H1 (cell line): ENCODE measurements at regions not wholly inside any gene's neighbourhood (a gene's known extent, or its start where the extent isn't known, plus 50 kb on each side); places are given as distances from the start of the nearest gene placed in this dataset.

Experiments used
- CTCF ChIA-PET: fragments of 300-600 bp; sonication (Branson Sonifier 250); formaldehyde crosslinking; loops from one replicate; lab custom pipeline; 2021; ENCODE audit not compliant: partially characterized antibody; lab: Charles Lee
- POLR2A ChIA-PET: fragments of 300-600 bp; sonication (Branson Sonifier 250); formaldehyde crosslinking; loops from one replicate; lab custom pipeline; 2021; ENCODE audit warnings: inconsistent platforms; ENCODE audit not compliant: partially characterized antibody; lab: Charles Lee
- DNase-seq, 2 experiments: peaks; one replicate each; pipeline versions ENCODE4 v3.0.0 to v3.0.0-alpha.2; 2010 to 2022; ENCODE audit warnings: low spot score in 2 of 2, low read depth in 1 of 2, mixed read lengths in 1 of 2
- FAIRE-seq: peaks from 2 replicates; lab custom pipeline; 2011; peaks lifted over from hg19 to GRCh38; lab: Jason Lieb, UNC
- H2AFZ ChIP-seq: 2 replicates; pipeline ENCODE4 v1.8.1; 2012; ENCODE audit warnings: low read length, inconsistent platforms
- H2AK5ac ChIP-seq: 2 replicates; pipeline ENCODE4 v1.6.1; 2013; ENCODE audit warnings: low read depth, low read length
- H2BK120ac ChIP-seq: replicated peaks from 2 replicates; pipeline ENCODE3; 2013; ENCODE audit warnings: low read depth, low read length, inconsistent platforms
- H2BK12ac ChIP-seq: 2 replicates; pipeline ENCODE4 v1.6.1; 2013; ENCODE audit warnings: low read depth, low read length
- H2BK15ac ChIP-seq: 2 replicates; pipeline ENCODE4 v1.6.1; 2013; ENCODE audit warnings: low read length
- H2BK20ac ChIP-seq: 2 replicates; pipeline ENCODE4 v1.6.1; 2013; ENCODE audit warnings: low read length
- H2BK5ac ChIP-seq: 2 replicates; pipeline ENCODE4 v1.6.1; 2013; ENCODE audit warnings: low read depth, low read length
- H3K14ac ChIP-seq: 2 replicates; pipeline ENCODE4 v1.6.1; 2013; ENCODE audit warnings: inconsistent platforms; ENCODE audit not compliant: insufficient read length
- H3K18ac ChIP-seq: 2 replicates; pipeline ENCODE4 v1.6.1; 2013; ENCODE audit warnings: low read length; ENCODE audit errors: extremely low read depth
- H3K23ac ChIP-seq: 2 replicates; pipeline ENCODE4 v1.6.1; 2013; ENCODE audit warnings: inconsistent platforms; ENCODE audit not compliant: insufficient read length
- H3K23me2 ChIP-seq: 2 replicates; pipeline ENCODE4 v1.6.1; 2013; ENCODE audit warnings: low read depth, low read length
- H3K27ac ChIP-seq: 2 replicates; pipeline ENCODE4 v1.6.1; 2011; ENCODE audit warnings: low read depth, low read length, inconsistent platforms
- H3K27me3 ChIP-seq, 4 experiments: replicated peaks in 1 of 4; 1 replicate in 1 of 4; 2 replicates in 3 of 4; pipeline versions ENCODE4 v1.6.1 to v1.8.1; 2011 to 2013; ENCODE audit warnings: low read length in 3 of 4, mild to moderate bottlenecking in 3 of 4, inconsistent platforms in 2 of 4, mixed read lengths in 2 of 4, moderate library complexity in 1 of 4; ENCODE audit not compliant: control insufficient read depth in 3 of 4, insufficient read depth in 3 of 4; ENCODE audit errors: extremely low read depth in 1 of 4
- H3K36me3 ChIP-seq, 4 experiments: 2 replicates each; pipeline versions ENCODE4 v1.6.1 to v1.8.1; 2011 to 2013; ENCODE audit warnings: mild to moderate bottlenecking in 4 of 4, low read length in 3 of 4, moderate library complexity in 2 of 4, control low read depth in 1 of 4, inconsistent platforms in 1 of 4; ENCODE audit not compliant: insufficient read depth in 4 of 4, control insufficient read depth in 2 of 4
- H3K4ac ChIP-seq: replicated peaks from 2 replicates; pipeline ENCODE3; 2013; ENCODE audit warnings: low read length, low read depth, mixed read lengths, inconsistent platforms; ENCODE audit not compliant: insufficient read length
- H3K4me1 ChIP-seq, 4 experiments: replicated peaks in 1 of 4; 1 replicate in 1 of 4; 2 replicates in 3 of 4; pipeline versions ENCODE4 v1.6.1 to v1.8.1; 2011 to 2013; ENCODE audit warnings: low read length in 3 of 4, inconsistent platforms in 2 of 4, mixed read lengths in 1 of 4; ENCODE audit not compliant: insufficient read depth in 4 of 4, control insufficient read depth in 3 of 4
- H3K4me2 ChIP-seq, 2 experiments: 2 replicates each; pipeline versions ENCODE4 v1.6.1 to v1.8.1; 2011 to 2013; ENCODE audit warnings: low read depth in 2 of 2, low read length in 2 of 2, control low read depth in 1 of 2, inconsistent platforms in 1 of 2, mild to moderate bottlenecking in 1 of 2; ENCODE audit not compliant: insufficient read depth in 1 of 2
- H3K4me3 ChIP-seq, 4 experiments: fragments of 200-600, 300-600 bp in 1 of 4; sonication (generic), shearing (Covaris generic), sonication (Bioruptor Twin) in 1 of 4; 2 replicates each; pipeline versions ENCODE4 v1.5.1 to v1.8.1; 2011 to 2016; ENCODE audit warnings: low read length in 4 of 4, low read depth in 3 of 4, control low read depth in 2 of 4, inconsistent platforms in 2 of 4, mild to moderate bottlenecking in 2 of 4, mixed read lengths in 1 of 4, moderate library complexity in 1 of 4; ENCODE audit not compliant: insufficient read depth in 2 of 4; ENCODE audit errors: extremely low read depth in 1 of 4
- H3K56ac ChIP-seq: replicated peaks from 2 replicates; pipeline ENCODE3; 2013; ENCODE audit warnings: low read depth, mild to moderate bottlenecking, mixed read lengths, low read length, inconsistent platforms; ENCODE audit not compliant: insufficient read length
- H3K79me1 ChIP-seq: 2 replicates; pipeline ENCODE4 v1.6.1; 2013; ENCODE audit warnings: low read depth, low read length, control low read depth
- H3K79me2 ChIP-seq, 2 experiments: 2 replicates each; pipeline versions ENCODE4 v1.6.1 to v1.8.1; 2012 to 2013; ENCODE audit warnings: low read length in 2 of 2, mild to moderate bottlenecking in 2 of 2, inconsistent platforms in 1 of 2; ENCODE audit not compliant: insufficient read depth in 2 of 2, control insufficient read depth in 1 of 2
- H3K9ac ChIP-seq, 4 experiments: replicated peaks in 1 of 4; 1 replicate in 1 of 4; 2 replicates in 3 of 4; pipeline versions ENCODE4 v1.6.1 to v1.8.1; 2011 to 2013; ENCODE audit warnings: low read depth in 3 of 4, low read length in 3 of 4, control low read depth in 2 of 4, mild to moderate bottlenecking in 2 of 4, moderate library complexity in 2 of 4, inconsistent platforms in 1 of 4; ENCODE audit errors: extremely low read depth in 1 of 4
- H3K9me3 ChIP-seq, 2 experiments: 2 replicates each; pipeline versions ENCODE4 v1.6.1 to v1.8.1; 2012 to 2013; ENCODE audit warnings: mild to moderate bottlenecking in 2 of 2, moderate library complexity in 2 of 2, control low read depth in 1 of 2, inconsistent platforms in 1 of 2, low read depth in 1 of 2, low read length in 1 of 2, mixed read lengths in 1 of 2; ENCODE audit not compliant: insufficient read depth in 2 of 2
- H4K20me1 ChIP-seq, 2 experiments: replicated peaks in 1 of 2; 2 replicates each; pipeline versions ENCODE3 to v1.8.1; 2011 to 2013; ENCODE audit warnings: inconsistent platforms in 2 of 2, low read length in 2 of 2, mild to moderate bottlenecking in 1 of 2; ENCODE audit not compliant: insufficient read depth in 2 of 2, control insufficient read depth in 1 of 2
- H4K5ac ChIP-seq: 2 replicates; pipeline ENCODE4 v1.6.1; 2013; ENCODE audit warnings: low read length, low read depth, mixed read lengths, inconsistent platforms; ENCODE audit not compliant: insufficient read length
- H4K8ac ChIP-seq: 2 replicates; pipeline ENCODE4 v1.8.0; 2013; ENCODE audit warnings: mild to moderate bottlenecking, moderate library complexity, low read length, inconsistent platforms; ENCODE audit not compliant: insufficient read depth; ENCODE audit errors: extremely low read depth
- H4K91ac ChIP-seq: replicated peaks from 2 replicates; pipeline ENCODE3; 2013; ENCODE audit warnings: low read length, mixed read lengths, inconsistent platforms; ENCODE audit not compliant: insufficient read length
- EGR1 ChIP-seq: IDR thresholded peaks from 2 replicates; pipeline ENCODE4 v1.6.1; 2011; ENCODE audit warnings: low read depth, low read length, borderline replicate concordance
- POLR2AphosphoS5 ChIP-seq: IDR thresholded peaks from 2 replicates; pipeline ENCODE4 v1.6.1; 2011; ENCODE audit warnings: low read depth, low read length
- POU5F1 ChIP-seq: IDR thresholded peaks from 2 replicates; pipeline ENCODE4 v1.6.1; 2011; ENCODE audit warnings: low read depth, mild to moderate bottlenecking, low read length, moderate library complexity
- SP2 ChIP-seq: IDR thresholded peaks from 2 replicates; pipeline ENCODE4 v1.6.1; 2012; ENCODE audit warnings: mild to moderate bottlenecking, low read length, inconsistent platforms
- WGBS, 2 experiments: shearing (Covaris generic) in 1 of 2; methylation state at CpG; one replicate each; pipeline versions ENCODE4 v1.1.6 to v1.1.7; 2013 to 2015; ENCODE audit warnings: low lambda C conversion rate in 2 of 2, mixed read lengths in 2 of 2, inconsistent platforms in 1 of 2, low coverage in 1 of 2, missing lambda C conversion rate in 1 of 2; ENCODE audit not compliant: insufficient replicate concordance in 2 of 2, insufficient coverage in 1 of 2, insufficient read length in 1 of 2; ENCODE audit errors: extremely low coverage in 1 of 2, missing lambda C conversion rate in 1 of 2; 5-methylcytosine and 5-hydroxymethylcytosine counted together
- TF ChIP-seq, protein P1 (sequence below): IDR thresholded peaks from 2 replicates; pipeline ENCODE4 v1.6.1; 2011; ENCODE audit warnings: low read depth, mild to moderate bottlenecking, low read length; ENCODE audit not compliant: insufficient read depth

DNA sequence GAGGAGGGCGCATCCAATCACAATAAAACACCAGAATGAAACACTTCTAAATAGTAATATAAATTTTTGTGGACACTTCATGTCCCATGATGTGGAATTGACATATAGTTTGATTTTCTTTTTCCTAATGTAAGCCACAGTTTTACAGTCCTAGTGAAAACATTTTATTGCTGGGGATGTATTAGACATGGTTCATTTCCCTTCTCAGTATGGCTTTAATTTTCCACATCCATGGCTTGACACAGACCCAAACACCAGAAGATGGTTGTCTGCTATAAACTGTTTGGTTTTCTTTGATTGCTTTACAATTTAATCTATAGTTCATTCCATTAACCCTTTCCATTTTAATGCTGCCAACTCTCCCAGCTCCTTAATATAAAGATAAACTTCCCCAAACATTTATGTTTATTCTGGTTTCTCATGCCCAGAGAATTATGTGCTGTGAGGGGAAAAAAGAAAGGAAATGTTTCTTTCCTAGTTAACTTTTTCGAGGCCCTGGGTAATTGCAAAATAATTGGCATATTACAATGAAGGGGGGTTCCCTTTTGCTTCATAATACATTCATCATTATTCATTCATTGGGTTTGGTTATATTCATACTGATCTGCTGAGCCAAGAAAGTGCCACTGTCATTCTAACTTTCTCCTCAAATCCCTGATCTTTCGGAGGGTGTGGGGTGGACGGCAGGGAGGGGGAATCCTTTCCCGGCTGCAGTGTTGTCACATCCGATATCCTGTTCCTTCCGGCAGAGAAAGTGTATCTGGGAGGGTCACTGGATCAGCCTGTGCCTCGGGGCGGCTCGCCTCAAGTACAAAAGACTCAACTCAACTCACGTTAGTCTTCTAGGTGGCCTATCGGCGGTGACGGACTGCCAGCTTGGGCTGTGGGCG is 127.6 kb upstream of the TFAP2D start:
- H2AK5ac ChIP-seq: no peak overlapping the region
- H3K79me2 ChIP-seq: no peaks in the 10 kb centered on the region
- no peaks in the 10 kb centered on the region for H3K4me1 ChIP-seq
- ChIA-PET POLR2A (no interaction called here), CTCF (no interaction called here)
- H4K91ac ChIP-seq: no peak overlapping the region
- H3K23ac ChIP-seq: no peak overlapping the region
- H2BK120ac ChIP-seq: no peak overlapping the region
- H3K56ac ChIP-seq: no peak overlapping the region
- H4K5ac ChIP-seq: no peak overlapping the region
- DNase-seq: no peak
- H3K4me2 ChIP-seq: no peak overlapping the region
- H3K4ac ChIP-seq: no peak overlapping the region
- no peak overlapping the region for H3K9ac ChIP-seq
- H3K14ac ChIP-seq: no peak overlapping the region
- no peaks in the 10 kb centered on the region for H3K79me1 ChIP-seq
- no peak for FAIRE-seq
- no peak overlapping the region for H3K4me3 ChIP-seq
- H2AFZ ChIP-seq: no peak overlapping the region
- TF ChIP-seq, protein P1, sequence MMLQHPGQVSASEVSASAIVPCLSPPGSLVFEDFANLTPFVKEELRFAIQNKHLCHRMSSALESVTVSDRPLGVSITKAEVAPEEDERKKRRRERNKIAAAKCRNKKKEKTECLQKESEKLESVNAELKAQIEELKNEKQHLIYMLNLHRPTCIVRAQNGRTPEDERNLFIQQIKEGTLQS: no peak
- TF ChIP-seq POLR2AphosphoS5 (no peak), POU5F1 (no peak), EGR1 (no peak), SP2 (no peak)
- H3K9me3 ChIP-seq: no peaks in the 10 kb centered on the region
- WGBS, 2 experiments: 88% methylated on average over 15 of the region's 15 CpGs; no CpG with 5 or more reads in 1 of the 2 experiments
- H3K23me2 ChIP-seq: no peaks in the 10 kb centered on the region
- H2BK5ac ChIP-seq: no peak overlapping the region
- H4K20me1 ChIP-seq: no peaks in the 10 kb centered on the region
- no peak overlapping the region for H2BK20ac ChIP-seq
- no peak overlapping the region for H2BK12ac ChIP-seq
- H3K27ac ChIP-seq: no peak overlapping the region
- H3K36me3 ChIP-seq: no peaks in the 10 kb centered on the region
- no peak overlapping the region for H2BK15ac ChIP-seq
- H3K18ac ChIP-seq: no peak overlapping the region
- H4K8ac ChIP-seq: no peak overlapping the region
- H3K27me3 ChIP-seq: no peaks in the 10 kb centered on the region
